HL-60 (cell line): ENCODE measurements at regions not wholly inside any gene's neighbourhood (a gene's known extent, or its start where the extent isn't known, plus 50 kb on each side); places are given as distances from the start of the nearest gene placed in this dataset.

Experiments
- SPI1 ChIP-seq: IDR thresholded peaks from 2 replicates; pipeline ENCODE4 v1.6.1; 2012; ENCODE audit warnings: low read depth, mild to moderate bottlenecking, borderline replicate concordance
- TF ChIP-seq, protein P1 (sequence below): IDR thresholded peaks from one replicate; pipeline ENCODE4 v1.5.1; 2011; ENCODE audit warnings: low read length, control low read depth, inconsistent platforms; ENCODE audit not compliant: insufficient read depth

DNA sequence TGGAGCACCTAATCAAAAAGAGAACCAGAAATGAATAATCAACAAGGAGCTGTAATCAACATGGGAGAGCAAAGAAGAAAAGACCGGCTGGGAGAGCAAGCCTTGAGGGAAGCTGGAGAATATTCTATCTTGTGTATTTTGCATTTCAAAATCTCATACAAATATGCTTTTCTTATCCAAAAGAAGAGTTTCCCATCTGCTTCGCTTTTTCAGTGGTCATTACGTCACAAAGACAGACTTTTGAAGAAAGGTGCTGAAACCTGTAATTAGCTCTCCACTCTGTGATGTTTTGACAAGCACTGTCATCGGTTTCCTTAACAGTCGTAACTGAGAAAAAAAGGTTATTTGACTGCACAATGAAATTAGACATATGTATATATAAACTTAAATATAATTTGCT is 139.1 kb upstream of the TACR1 start:
- TF ChIP-seq, protein P1, sequence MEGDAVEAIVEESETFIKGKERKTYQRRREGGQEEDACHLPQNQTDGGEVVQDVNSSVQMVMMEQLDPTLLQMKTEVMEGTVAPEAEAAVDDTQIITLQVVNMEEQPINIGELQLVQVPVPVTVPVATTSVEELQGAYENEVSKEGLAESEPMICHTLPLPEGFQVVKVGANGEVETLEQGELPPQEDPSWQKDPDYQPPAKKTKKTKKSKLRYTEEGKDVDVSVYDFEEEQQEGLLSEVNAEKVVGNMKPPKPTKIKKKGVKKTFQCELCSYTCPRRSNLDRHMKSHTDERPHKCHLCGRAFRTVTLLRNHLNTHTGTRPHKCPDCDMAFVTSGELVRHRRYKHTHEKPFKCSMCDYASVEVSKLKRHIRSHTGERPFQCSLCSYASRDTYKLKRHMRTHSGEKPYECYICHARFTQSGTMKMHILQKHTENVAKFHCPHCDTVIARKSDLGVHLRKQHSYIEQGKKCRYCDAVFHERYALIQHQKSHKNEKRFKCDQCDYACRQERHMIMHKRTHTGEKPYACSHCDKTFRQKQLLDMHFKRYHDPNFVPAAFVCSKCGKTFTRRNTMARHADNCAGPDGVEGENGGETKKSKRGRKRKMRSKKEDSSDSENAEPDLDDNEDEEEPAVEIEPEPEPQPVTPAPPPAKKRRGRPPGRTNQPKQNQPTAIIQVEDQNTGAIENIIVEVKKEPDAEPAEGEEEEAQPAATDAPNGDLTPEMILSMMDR, result no peak
- TF ChIP-seq SPI1, result no peak
